Common myeloid progenitor, CD34-positive (primary cell): ENCODE measurements at regions not wholly inside any gene's neighbourhood (a gene's known extent, or its start where the extent isn't known, plus 50 kb on each side); places are given as distances from the start of the nearest gene placed in this dataset.

Experiments used
- CTCF ChIA-PET: fragments of 350-600 bp; sonication (Branson Sonifier 250); formaldehyde crosslinking; loops from one replicate; lab custom pipeline; 2021; ENCODE audit warnings: antibody characterized with exemption; lab: Charles Lee
- POLR2A ChIA-PET: fragments of 350-600 bp; sonication (Branson Sonifier 250); formaldehyde crosslinking; loops from one replicate; lab custom pipeline; 2021; ENCODE audit warnings: antibody characterized with exemption; lab: Charles Lee
- DNase-seq, 3 donors: peaks; one replicate each; pipeline versions ENCODE4 v3.0.0 to v3.0.0-alpha.2; 2013
- H3K27ac ChIP-seq, 2 experiments: 1 replicate in 1 of 2; 2 replicates in 1 of 2; pipeline ENCODE4 v1.7.0; 2013; ENCODE audit warnings: inconsistent platforms in 2 of 2, low read length in 2 of 2, mild to moderate bottlenecking in 2 of 2, low read depth in 1 of 2, moderate library complexity in 1 of 2; ENCODE audit not compliant: severe bottlenecking in 2 of 2, insufficient read depth in 1 of 2, poor library complexity in 1 of 2
- H3K27me3 ChIP-seq, 5 experiments: replicated peaks in 2 of 5; 1 replicate in 3 of 5; 2 replicates in 2 of 5; pipeline versions ENCODE4 v1.6.1 to v1.7.0; 2013; ENCODE audit warnings: low read length in 4 of 5, mild to moderate bottlenecking in 2 of 5, moderate library complexity in 2 of 5, inconsistent platforms in 1 of 5; ENCODE audit not compliant: insufficient read depth in 5 of 5, control insufficient read depth in 4 of 5
- H3K36me3 ChIP-seq, 4 experiments: 1 replicate in 2 of 4; 2 replicates in 2 of 4; pipeline versions ENCODE4 v1.6.1 to v1.7.0; 2013; ENCODE audit warnings: low read length in 3 of 4, control low read depth in 1 of 4, mild to moderate bottlenecking in 1 of 4; ENCODE audit not compliant: control insufficient read depth in 4 of 4, insufficient read depth in 4 of 4
- H3K4me1 ChIP-seq, 4 experiments: 1 replicate in 3 of 4; 2 replicates in 1 of 4; pipeline versions ENCODE4 v1.6.1 to v1.7.1; 2013; ENCODE audit warnings: low read length in 3 of 4, mild to moderate bottlenecking in 3 of 4, control low read depth in 1 of 4, inconsistent platforms in 1 of 4, moderate library complexity in 1 of 4; ENCODE audit not compliant: control insufficient read depth in 4 of 4, insufficient read depth in 4 of 4; ENCODE audit errors: control extremely low read depth in 1 of 4
- H3K4me3 ChIP-seq, 7 experiments: 1 replicate in 4 of 7; 2 replicates in 3 of 7; pipeline versions ENCODE4 v1.5.1 to v1.7.0; 2013; ENCODE audit warnings: mild to moderate bottlenecking in 7 of 7, low read length in 6 of 7, moderate library complexity in 6 of 7, inconsistent platforms in 2 of 7, low read depth in 2 of 7, control low read depth in 1 of 7; ENCODE audit not compliant: insufficient read depth in 4 of 7, control insufficient read depth in 1 of 7; ENCODE audit errors: extremely low read depth in 1 of 7
- H3K9me3 ChIP-seq, 5 experiments: 1 replicate in 4 of 5; 2 replicates in 1 of 5; pipeline versions ENCODE4 v1.6.1 to v1.7.1; 2013; ENCODE audit warnings: low read length in 4 of 5, mild to moderate bottlenecking in 2 of 5, inconsistent platforms in 1 of 5, low read depth in 1 of 5, moderate library complexity in 1 of 5; ENCODE audit not compliant: control insufficient read depth in 4 of 5, insufficient read depth in 2 of 5; ENCODE audit errors: control extremely low read depth in 1 of 5
- WGBS: methylation state at CpG from one replicate; pipeline ENCODE4 v1.1.5; 2013; ENCODE audit not compliant: insufficient coverage; 5-methylcytosine and 5-hydroxymethylcytosine counted together

- Histone ChIP-seq H3K4me1 (no peaks in the 10 kb centered on the region), H3K36me3 (no peaks in the 10 kb centered on the region), H3K9me3 (no peaks in the 10 kb centered on the region), H3K27ac (no peak overlapping the region), H3K4me3 (no peak overlapping the region), H3K27me3 (peaks cover 0 to 2% (median 0%) of the 10 kb centered on the region in 5 experiments)
- no peak for DNase-seq
- CTCF ChIA-PET: no interaction called here
- 100% methylated on average over 1 of the region's 1 CpG for WGBS
- POLR2A ChIA-PET: no interaction called here
Observed at GRCh38 chr3:132818251-132818650, 96.0 kb upstream of the NPHP3 start.

- WGBS: 94% methylated on average over 3 of the region's 3 CpGs
- H3K4me1 ChIP-seq: no peaks in the 10 kb centered on the region
- ChIA-PET POLR2A (no interaction called here), CTCF (no interaction called here)
- H3K4me3 ChIP-seq: no peak overlapping the region
- H3K9me3 ChIP-seq: no peaks in the 10 kb centered on the region
- H3K36me3 ChIP-seq: no peaks in the 10 kb centered on the region
- H3K27ac ChIP-seq: no peak overlapping the region
- DNase-seq: peak in 2 of 3 donors; percentile 16 to 37
- peaks cover 0 to 2% (median 0%) of the 10 kb centered on the region in 5 experiments for H3K27me3 ChIP-seq
Observed at GRCh38 chr3:132817646-132818177, 95.5 kb upstream of the NPHP3 start.

- WGBS: 100% methylated on average over 1 of the region's 1 CpG
- H3K27ac ChIP-seq: no peak overlapping the region
Observed at GRCh38 chr3:132805071-132805470, 82.9 kb upstream of the NPHP3 start.

DNA sequence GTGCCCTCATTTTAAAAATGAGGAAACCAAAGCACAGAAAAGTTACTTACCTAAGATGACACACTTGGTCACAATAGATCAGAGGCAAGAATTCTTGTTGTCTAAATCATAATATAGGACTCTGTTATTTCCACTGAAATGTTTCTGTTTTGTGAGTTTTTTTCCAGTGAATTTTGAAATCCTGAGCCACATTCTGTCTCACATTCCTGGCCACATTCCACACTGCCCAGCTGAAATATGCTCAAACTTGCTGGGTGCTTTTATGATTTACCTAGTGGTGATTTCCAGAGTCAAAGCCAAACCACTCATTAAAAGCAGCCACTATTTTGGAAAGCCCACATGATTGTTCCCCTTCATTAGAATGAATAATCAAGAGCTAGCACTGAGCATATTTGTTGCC, 82.3 kb upstream of the NPHP3 start:
- Histone ChIP-seq H3K27me3 (peaks cover 0 to 2% (median 0%) of the 10 kb centered on the region in 5 experiments), H3K9me3 (no peaks in the 10 kb centered on the region), H3K4me3 (no peak overlapping the region), H3K27ac (no peak overlapping the region), H3K36me3 (no peaks in the 10 kb centered on the region), H3K4me1 (no peaks in the 10 kb centered on the region)
- CTCF ChIA-PET: no interaction called here
- POLR2A ChIA-PET: no interaction called here
- DNase-seq: no peak

More at GRCh38 chr3:132805071-132805470, 82.9 kb upstream of the NPHP3 start:
- Histone ChIP-seq H3K36me3 (no peaks in the 10 kb centered on the region), H3K4me1 (no peaks in the 10 kb centered on the region), H3K27me3 (peaks cover 0 to 2% (median 0%) of the 10 kb centered on the region in 5 experiments), H3K4me3 (no peak overlapping the region), H3K9me3 (no peaks in the 10 kb centered on the region)
- ChIA-PET CTCF (no interaction called here), POLR2A (no interaction called here)
- no peak for DNase-seq

- no peaks in the 10 kb centered on the region for H3K9me3 ChIP-seq
- 91% methylated on average over 4 of the region's 4 CpGs for WGBS
- H3K27ac ChIP-seq: no peak overlapping the region
- no peak overlapping the region for H3K4me3 ChIP-seq
- ChIA-PET CTCF (no interaction called here), POLR2A (no interaction called here)
- peak in 1 of 3 donors; percentile 4 for DNase-seq
- no peaks in the 10 kb centered on the region for H3K36me3 ChIP-seq
- no peaks in the 10 kb centered on the region for H3K4me1 ChIP-seq
- peaks cover 0 to 2% (median 0%) of the 10 kb centered on the region in 5 experiments for H3K27me3 ChIP-seq
Observed at GRCh38 chr3:132803889-132804288, 81.7 kb upstream of the NPHP3 start.

- H3K27ac ChIP-seq: no peak overlapping the region
- no peaks in the 10 kb centered on the region for H3K9me3 ChIP-seq
- H3K36me3 ChIP-seq: no peaks in the 10 kb centered on the region
- H3K27me3 ChIP-seq: peaks cover 0 to 2% (median 0%) of the 10 kb centered on the region in 5 experiments
- no peaks in the 10 kb centered on the region for H3K4me1 ChIP-seq
- CTCF ChIA-PET: interaction anchor here (1.5 kb wide), 1 partner anchor 576 kb away, joined by 4 read pairs; no protein-coding TSS in a partner anchor
- no CpG with 5 or more reads among the region's 2 CpGs for WGBS
- no peak overlapping the region for H3K4me3 ChIP-seq
- no peak for DNase-seq
- POLR2A ChIA-PET: no interaction called here
Observed at GRCh38 chr3:132800958-132801357, 78.7 kb upstream of the NPHP3 start.

GRCh38 chr3:132790806-132791205, 68.6 kb upstream of the NPHP3 start:
- Histone ChIP-seq H3K36me3 (no peaks in the 10 kb centered on the region), H3K9me3 (peaks cover 0 to 3% (median 0%) of the 10 kb centered on the region in 5 experiments), H3K4me1 (no peaks in the 10 kb centered on the region), H3K27ac (no peak overlapping the region), H3K27me3 (peaks cover 0 to 1% (median 0%) of the 10 kb centered on the region in 5 experiments), H3K4me3 (no peak overlapping the region)
- no peak for DNase-seq
- ChIA-PET POLR2A (no interaction called here), CTCF (no interaction called here)
